Urothelium cell line (cell line): ENCODE measurements at regions not wholly inside any gene's neighbourhood (a gene's known extent, or its start where the extent isn't known, plus 50 kb on each side); places are given as distances from the start of the nearest gene placed in this dataset.

Source experiments
- DNase-seq: peaks from one replicate; pipeline ENCODE4 v3.0.0; 2011; ENCODE audit warnings: low spot score, mixed read lengths
- FAIRE-seq: peaks from 2 replicates; lab custom pipeline; 2011; peaks lifted over from hg19 to GRCh38; lab: Jason Lieb, UNC

DNA sequence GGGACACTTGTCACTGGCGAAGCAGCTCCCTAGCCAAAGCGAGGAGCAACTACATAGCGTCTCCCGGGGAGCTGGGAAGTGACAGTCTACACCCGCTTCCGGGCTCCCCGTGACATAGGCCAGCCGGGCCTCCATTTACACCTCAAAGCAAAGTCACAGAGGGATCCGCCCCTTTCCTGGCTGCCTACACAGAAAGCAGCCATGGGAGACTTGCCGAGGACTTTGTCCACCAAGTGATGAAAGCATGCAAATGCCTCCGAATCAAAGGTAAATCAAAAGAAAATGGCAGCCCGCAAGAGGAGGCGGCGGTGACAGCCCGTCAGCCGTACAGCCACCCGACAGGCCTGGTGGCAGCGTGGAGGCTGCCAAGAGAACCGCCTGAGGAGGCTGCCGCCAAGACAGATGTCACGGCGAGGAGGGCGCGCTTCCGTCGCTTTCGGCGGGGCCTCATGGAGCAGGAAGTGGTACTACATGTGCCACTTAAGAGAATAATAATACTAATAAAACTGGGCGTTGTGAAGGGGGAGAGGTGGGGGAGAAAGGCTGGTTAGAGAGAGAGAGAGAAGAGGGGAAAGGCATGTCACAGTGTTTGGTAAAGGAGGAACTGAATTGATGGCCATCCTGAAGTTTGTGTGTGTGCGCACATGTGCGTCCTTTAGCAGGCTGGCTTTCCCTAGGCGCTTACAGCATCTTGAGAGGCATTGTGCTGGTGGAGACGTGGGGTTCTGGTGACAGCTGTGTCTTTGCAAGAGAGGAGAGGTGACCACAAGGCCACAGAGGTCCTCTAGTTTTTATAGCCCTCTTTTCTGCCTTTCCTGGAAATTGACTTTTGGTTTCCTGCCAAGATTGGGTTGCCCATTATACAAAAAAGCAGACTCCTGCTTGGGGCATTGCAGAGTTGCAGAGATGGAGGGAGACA lies 661.7 kb downstream of the VRK1 start:
- no peak for FAIRE-seq
- DNase-seq = no peak

GRCh38 chr14:97462081-97462480 lies 664.9 kb downstream of the VRK1 start:
- FAIRE-seq = no peak

GRCh38 chr14:97468220-97468619 lies 671.0 kb downstream of the VRK1 start:
- DNase-seq (no peak), FAIRE-seq (no peak)

More at GRCh38 chr14:97462081-97462480, 664.9 kb downstream of the VRK1 start:
- DNase-seq = no peak

GRCh38 chr14:97477353-97477752 lies 680.2 kb downstream of the VRK1 start:
- FAIRE-seq (no peak), DNase-seq (no peak)

GRCh38 chr14:97485201-97485600 lies 688.0 kb downstream of the VRK1 start:
- FAIRE-seq = no peak
- DNase-seq = no peak

DNA sequence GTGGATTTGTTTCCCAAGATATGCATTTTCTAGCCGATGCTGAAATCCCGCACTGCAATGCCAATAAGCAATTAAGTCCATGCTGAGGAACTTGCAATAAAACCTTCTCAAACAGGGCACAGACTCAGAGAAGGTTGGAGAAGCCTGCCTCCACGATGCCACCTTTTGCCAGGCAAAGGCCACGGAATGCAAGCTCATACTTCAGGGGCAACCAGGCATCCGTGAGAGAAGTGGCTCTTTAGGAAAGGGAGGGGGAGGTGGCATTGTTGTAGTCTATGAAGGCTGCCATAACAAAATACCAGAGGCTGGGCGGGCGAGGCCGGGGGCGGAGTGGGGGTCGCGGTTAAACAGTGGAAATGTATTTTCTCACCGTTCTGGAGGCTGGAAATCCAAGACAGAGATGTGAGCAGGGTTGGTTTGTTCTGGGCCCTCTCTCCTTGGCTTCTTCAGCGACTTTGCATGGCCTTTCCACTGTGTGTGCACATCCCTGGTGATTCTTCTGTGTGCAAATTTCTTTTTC lies 689.5 kb downstream of the VRK1 start:
- DNase-seq (no peak), FAIRE-seq (no peak)

DNA sequence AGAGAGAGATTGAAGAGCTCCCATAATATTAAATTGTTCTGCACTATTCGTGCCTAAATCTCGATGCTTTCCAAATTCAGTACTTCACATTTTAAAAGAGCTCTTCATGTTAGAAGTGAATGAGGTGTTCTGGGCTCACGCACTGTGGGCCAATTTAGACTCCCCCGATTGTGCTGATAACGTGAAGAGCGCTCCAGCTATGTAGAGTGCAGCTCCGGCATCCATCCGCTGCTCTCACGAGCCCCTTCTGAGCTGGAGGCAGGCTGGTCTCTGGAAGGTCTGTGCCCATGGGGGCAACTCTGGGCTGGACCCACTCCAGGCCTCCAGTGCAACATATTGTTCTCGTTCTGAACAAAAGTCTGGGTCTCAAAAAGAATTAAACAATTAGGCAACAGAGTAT lies 692.6 kb downstream of the VRK1 start:
- DNase-seq (no peak), FAIRE-seq (no peak)

- DNase-seq (no peak), FAIRE-seq (no peak)
Measured at GRCh38 chr14:97490521-97491070, 693.4 kb downstream of the VRK1 start.

- FAIRE-seq (no peak), DNase-seq (no peak)
Measured at GRCh38 chr14:97491697-97492096, 694.5 kb downstream of the VRK1 start.

- FAIRE-seq (no peak), DNase-seq (no peak)
Measured at GRCh38 chr14:97499790-97500481, 702.8 kb downstream of the VRK1 start.

GRCh38 chr14:97506626-97507025 lies 709.4 kb downstream of the VRK1 start:
- FAIRE-seq = no peak
- DNase-seq = no peak

DNA sequence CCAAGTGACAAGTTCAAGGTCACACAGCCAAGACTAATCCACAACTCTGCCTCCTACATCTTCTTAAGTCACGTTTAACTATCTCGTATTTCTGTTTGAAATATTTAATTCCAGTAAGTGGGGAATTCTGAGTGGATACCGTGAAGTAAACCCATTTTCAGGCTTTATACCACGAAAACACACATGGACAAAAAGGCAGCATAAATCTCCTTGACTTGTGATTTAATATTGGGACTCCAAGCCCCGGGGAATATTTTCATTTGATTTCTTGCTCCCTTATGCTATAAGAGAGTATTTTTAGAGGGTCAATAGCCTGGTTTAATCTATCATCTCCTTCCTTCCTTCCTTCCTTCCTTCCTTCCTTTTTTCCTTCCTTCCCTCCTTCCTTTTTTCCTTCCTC lies 716.7 kb downstream of the VRK1 start:
- no peak for DNase-seq
- no peak for FAIRE-seq

DNA sequence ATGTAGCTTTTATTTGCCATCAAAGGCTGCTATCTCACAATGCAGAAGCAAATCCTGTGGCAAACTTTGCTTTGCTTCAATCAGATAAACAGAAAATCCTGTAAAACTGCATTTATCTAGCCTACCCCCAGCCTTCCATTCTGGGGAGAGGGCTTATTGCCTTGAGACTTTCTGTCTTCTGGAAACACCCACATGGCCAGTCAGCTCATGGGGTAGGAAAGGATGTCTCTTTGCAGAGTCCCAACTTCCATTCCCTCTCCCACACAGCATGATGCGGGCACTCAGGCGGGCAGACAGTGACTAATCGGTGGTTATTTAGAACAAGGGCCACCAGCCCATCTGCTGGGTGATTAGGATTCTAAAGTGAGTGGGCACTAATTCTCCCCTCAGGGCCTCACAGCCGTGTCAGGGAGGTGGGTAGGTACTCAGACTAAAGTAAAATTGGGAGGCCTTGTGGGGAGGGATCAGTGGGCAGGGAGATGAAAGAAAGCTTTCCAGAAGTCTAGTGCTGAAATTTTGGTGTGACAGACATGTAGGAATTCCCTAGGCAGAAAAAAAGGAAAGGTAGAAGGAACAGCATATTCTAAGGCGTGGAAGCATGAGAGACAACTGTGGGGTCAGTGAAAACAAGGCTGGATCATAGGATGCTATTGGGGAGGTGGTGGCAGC lies 720.5 kb downstream of the VRK1 start:
- FAIRE-seq = no peak
- DNase-seq = peak; percentile 4

DNA sequence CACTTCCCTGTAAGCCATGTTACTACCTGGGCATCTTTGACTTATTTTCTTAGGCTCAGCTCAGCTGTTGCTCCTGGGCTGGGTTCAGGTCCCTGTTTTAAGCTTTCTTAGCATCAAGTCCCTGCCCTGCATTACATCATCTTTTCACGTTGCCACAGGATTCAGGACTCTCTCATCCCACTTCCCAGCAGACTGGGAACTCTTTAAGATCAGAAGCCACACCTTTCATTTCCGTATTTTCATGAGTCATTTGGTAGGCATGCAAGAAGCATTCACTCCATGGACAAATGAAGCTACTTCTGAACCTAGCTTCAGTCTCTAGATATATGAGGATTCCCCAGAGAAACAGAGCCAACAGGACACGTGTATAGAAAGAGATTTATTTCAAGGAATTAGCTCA lies 726.8 kb downstream of the VRK1 start:
- FAIRE-seq = no peak

GRCh38 chr14:97524589-97525319 lies 727.6 kb downstream of the VRK1 start:
- FAIRE-seq = no peak
- DNase-seq = no peak

More for the DNA sequence above, 726.8 kb downstream of the VRK1 start:
- peak; percentile 56 for DNase-seq

- peak; percentile 46 for FAIRE-seq
- DNase-seq = no peak
Measured at GRCh38 chr14:97527993-97528392, 730.8 kb downstream of the VRK1 start.

GRCh38 chr14:97532052-97532451 lies 734.9 kb downstream of the VRK1 start:
- DNase-seq (no peak), FAIRE-seq (no peak)

- FAIRE-seq = no peak
- DNase-seq = no peak
Measured at GRCh38 chr14:97536421-97536820, 739.2 kb downstream of the VRK1 start.

GRCh38 chr14:97538749-97539410 lies 741.7 kb downstream of the VRK1 start:
- DNase-seq = no peak
- no peak for FAIRE-seq

GRCh38 chr14:97539411-97539795 lies 742.2 kb downstream of the VRK1 start:
- DNase-seq (no peak), FAIRE-seq (no peak)
